WERI-Rb-1 (cell line): ENCODE measurements at regions not wholly inside any gene's neighbourhood (a gene's known extent, or its start where the extent isn't known, plus 50 kb on each side); places are given as distances from the start of the nearest gene placed in this dataset.
"Not testable (repeated sequence)": the region's sequence is repeated elsewhere in the genome, so short reads cannot be mapped to it uniquely, and the experiment has no call there.

ENCODE experiments used
- DNase-seq: peaks from one replicate; pipeline ENCODE4 v3.0.0-alpha.2; 2020
- H3K27ac ChIP-seq: fragments of 250-450 bp; sonication (Bioruptor Pico); 2 replicates; pipeline ENCODE4 v1.5.1; 2020; ENCODE audit warnings: mild to moderate bottlenecking, moderate library complexity
- H3K27me3 ChIP-seq: fragments of 250-450 bp; sonication (Bioruptor Pico); 2 replicates; pipeline ENCODE4 v1.5.1; 2021; ENCODE audit warnings: mild to moderate bottlenecking, low read depth, moderate library complexity; ENCODE audit not compliant: insufficient read depth, severe bottlenecking
- H3K36me3 ChIP-seq: fragments of 250-450 bp; sonication (Bioruptor Pico); 2 replicates; pipeline ENCODE4 v1.5.1; 2020; ENCODE audit warnings: mild to moderate bottlenecking, moderate library complexity
- H3K4me3 ChIP-seq: 2 replicates; pipeline ENCODE4 v1.5.1; 2011; ENCODE audit warnings: low read depth, mild to moderate bottlenecking, control low read depth, low read length
- H3K9me3 ChIP-seq: fragments of 250-450 bp; sonication (Bioruptor Pico); 2 replicates; pipeline ENCODE4 v1.5.1; 2021; ENCODE audit warnings: mild to moderate bottlenecking, moderate library complexity; ENCODE audit not compliant: severe bottlenecking
- CTCF ChIP-seq: IDR thresholded peaks from 2 replicates; pipeline ENCODE4 v1.5.1; 2011; ENCODE audit warnings: low read depth, mild to moderate bottlenecking, control low read depth, inconsistent platforms, low read length

- H3K36me3 ChIP-seq, result no peaks in the 10 kb centered on the region
- no peak for DNase-seq
- no peaks in the 10 kb centered on the region for H3K9me3 ChIP-seq
- H3K4me3 ChIP-seq, result no peak overlapping the region
- H3K27ac ChIP-seq, result no peak overlapping the region
- no peak for TF ChIP-seq CTCF
- H3K27me3 ChIP-seq, result no peaks in the 10 kb centered on the region
These were observed 54.2 kb upstream of the RABGAP1L start for GRCh38 chr1:174105086-174105485.

GRCh38 chr1:174103766-174104165, 55.6 kb upstream of the RABGAP1L start:
- Histone ChIP-seq H3K36me3 (no peaks in the 10 kb centered on the region), H3K27ac (no peak overlapping the region), H3K27me3 (no peaks in the 10 kb centered on the region), H3K9me3 (no peaks in the 10 kb centered on the region), H3K4me3 (no peak overlapping the region)
- no peak for TF ChIP-seq CTCF
- DNase-seq, result no peak

- not testable (repeated sequence) for H3K4me3 ChIP-seq, H3K27me3 ChIP-seq, H3K36me3 ChIP-seq, H3K9me3 ChIP-seq, DNase-seq, H3K27ac ChIP-seq
These were observed 57.3 kb upstream of the RABGAP1L start for GRCh38 chr1:174101976-174102375.

GRCh38 chr1:174097426-174097825, 61.9 kb upstream of the RABGAP1L start:
- H3K4me3 ChIP-seq, result no peak overlapping the region
- H3K9me3 ChIP-seq, result no peaks in the 10 kb centered on the region
- TF ChIP-seq CTCF, result no peak
- no peaks in the 10 kb centered on the region for H3K27me3 ChIP-seq
- DNase-seq, result no peak
- H3K27ac ChIP-seq, result no peak overlapping the region
- H3K36me3 ChIP-seq, result no peaks in the 10 kb centered on the region

- H3K36me3 ChIP-seq, H3K27me3 ChIP-seq, H3K9me3 ChIP-seq, H3K27ac ChIP-seq, H3K4me3 ChIP-seq: not testable (repeated sequence)
- 0 out of 2 replicates have a peak, but pooled peaks have one; percentile 10 for TF ChIP-seq CTCF
- peak; percentile 46 for DNase-seq
These were observed 65.5 kb upstream of the RABGAP1L start for GRCh38 chr1:174093789-174094188.

GRCh38 chr1:174090471-174090870, 68.3 kb upstream of the RC3H1 start:
- no peaks in the 10 kb centered on the region for H3K9me3 ChIP-seq
- H3K27me3 ChIP-seq, result no peaks in the 10 kb centered on the region
- H3K36me3 ChIP-seq, result no peaks in the 10 kb centered on the region
- DNase-seq, result no peak
- H3K27ac ChIP-seq, result no peak overlapping the region
- H3K4me3 ChIP-seq, result no peak overlapping the region
- TF ChIP-seq CTCF, result no peak

- H3K27me3 ChIP-seq, result no peaks in the 10 kb centered on the region
- DNase-seq, result no peak
- H3K36me3 ChIP-seq, result no peaks in the 10 kb centered on the region
- no peak for TF ChIP-seq CTCF
- H3K9me3 ChIP-seq, result no peaks in the 10 kb centered on the region
- H3K27ac ChIP-seq, result no peak overlapping the region
- H3K4me3 ChIP-seq, result no peak overlapping the region
These were observed 58.7 kb upstream of the RC3H1 start for GRCh38 chr1:174080819-174081218.
